ENCODE measurements at regions not wholly inside any gene's neighbourhood (a gene's known extent, or its start where the extent isn't known, plus 50 kb on each side); places are given as distances from the start of the nearest gene placed in this dataset.
"Not testable (repeated sequence)": the region's sequence is repeated elsewhere in the genome, so short reads cannot be mapped to it uniquely, and the experiment has no call there.

DNA sequence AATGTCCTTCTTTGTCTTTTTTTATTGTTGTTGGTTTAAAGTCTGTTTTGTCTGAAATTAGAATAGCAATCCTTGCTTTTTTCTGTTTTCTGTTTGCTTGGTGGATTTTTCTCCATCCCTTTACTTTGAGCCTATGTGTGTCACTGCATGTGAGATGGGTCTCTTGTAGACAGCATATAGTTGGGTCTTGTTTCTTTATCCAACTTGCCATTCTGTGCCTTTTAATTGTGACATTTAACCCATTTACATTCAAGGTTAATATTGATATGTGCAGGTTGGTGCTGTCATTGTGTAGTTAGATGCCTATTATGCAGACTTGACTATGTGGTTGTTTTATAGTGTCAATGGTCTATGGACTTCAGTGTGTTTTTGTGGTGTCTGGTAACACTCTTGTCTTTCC lies 197.5 kb upstream of the FN1 start:
- Histone ChIP-seq H3K36me3 (ENCODE audit: control insufficient read depth, insufficient read depth, low read length) (no peaks in the 10 kb centered on the region), H3K27me3 (ENCODE audit: control insufficient read depth, insufficient read depth, low read length) (no peaks in the 10 kb centered on the region), H3K9ac (ENCODE audit: low read length) (no peak overlapping the region), H3K9me3 (ENCODE audit: control insufficient read depth, insufficient read depth, low read depth, low read length) (peaks cover 32% of the 10 kb centered on the region), H3K4me1 (ENCODE audit: control insufficient read depth, insufficient read depth, low read length) (no peaks in the 10 kb centered on the region), H3K27ac (ENCODE audit: low read depth, low read length) (no peak overlapping the region), H3K4me3 (ENCODE audit: low read depth, low read length) (no peak overlapping the region)

DNA sequence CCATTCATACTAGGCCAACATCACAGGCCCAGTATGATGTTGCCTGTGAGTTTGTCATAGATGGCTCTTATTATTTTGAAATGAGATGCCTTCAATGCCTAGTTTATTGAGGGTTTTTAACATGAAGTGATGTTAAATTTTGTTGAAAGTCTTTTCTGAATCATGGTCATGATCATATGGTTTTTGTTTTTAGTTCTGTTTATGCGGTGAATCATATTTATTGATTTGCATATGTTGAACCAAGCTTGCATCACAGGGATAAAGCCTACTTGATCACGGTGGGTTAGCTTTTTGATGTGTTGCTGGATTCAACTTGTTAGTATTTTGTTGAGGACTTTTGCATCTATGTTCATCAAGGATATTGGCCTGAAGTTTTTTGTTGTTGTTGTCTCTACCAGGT lies 195.8 kb upstream of the FN1 start:
- Histone ChIP-seq H3K27me3 (ENCODE audit: control insufficient read depth, insufficient read depth, low read length) (no peaks in the 10 kb centered on the region), H3K9ac (ENCODE audit: low read length) (no peak overlapping the region), H3K9me3 (ENCODE audit: control insufficient read depth, insufficient read depth, low read depth, low read length) (peaks cover 21% of the 10 kb centered on the region), H3K36me3 (ENCODE audit: control insufficient read depth, insufficient read depth, low read length) (no peaks in the 10 kb centered on the region), H3K27ac (ENCODE audit: low read depth, low read length) (no peak overlapping the region), H3K4me1 (ENCODE audit: control insufficient read depth, insufficient read depth, low read length) (peaks cover 11% of the 10 kb centered on the region), H3K4me3 (ENCODE audit: low read depth, low read length) (no peak overlapping the region)

DNA sequence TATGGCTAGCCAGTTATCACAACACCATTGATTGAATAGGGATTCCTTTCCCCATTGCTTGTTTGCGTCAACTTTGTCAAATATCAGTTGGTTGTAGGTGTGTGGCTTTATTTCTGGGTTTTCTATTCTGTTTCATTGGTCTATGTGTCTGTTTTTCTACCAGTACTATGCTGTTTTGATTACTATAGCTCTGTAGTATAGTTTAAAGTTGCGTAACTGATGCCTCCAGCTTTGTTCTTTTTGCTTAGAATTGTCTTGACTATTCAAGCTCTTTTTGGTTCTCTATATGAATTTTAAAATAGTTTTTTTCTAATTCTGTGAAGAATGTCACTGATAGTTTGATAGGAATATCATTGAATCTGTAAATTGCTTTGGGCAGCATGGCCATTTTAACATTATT lies 194.9 kb upstream of the FN1 start:
- Histone ChIP-seq H3K9me3 (ENCODE audit: control insufficient read depth, insufficient read depth, low read depth, low read length) (peaks cover 21% of the 10 kb centered on the region), H3K4me1 (ENCODE audit: control insufficient read depth, insufficient read depth, low read length) (peaks cover 20% of the 10 kb centered on the region)
- H3K4me3 ChIP-seq (ENCODE audit: low read depth, low read length); H3K36me3 ChIP-seq (ENCODE audit: control insufficient read depth, insufficient read depth, low read length); H3K27ac ChIP-seq (ENCODE audit: low read depth, low read length); H3K9ac ChIP-seq (ENCODE audit: low read length); H3K27me3 ChIP-seq (ENCODE audit: control insufficient read depth, insufficient read depth, low read length): not testable (repeated sequence)

DNA sequence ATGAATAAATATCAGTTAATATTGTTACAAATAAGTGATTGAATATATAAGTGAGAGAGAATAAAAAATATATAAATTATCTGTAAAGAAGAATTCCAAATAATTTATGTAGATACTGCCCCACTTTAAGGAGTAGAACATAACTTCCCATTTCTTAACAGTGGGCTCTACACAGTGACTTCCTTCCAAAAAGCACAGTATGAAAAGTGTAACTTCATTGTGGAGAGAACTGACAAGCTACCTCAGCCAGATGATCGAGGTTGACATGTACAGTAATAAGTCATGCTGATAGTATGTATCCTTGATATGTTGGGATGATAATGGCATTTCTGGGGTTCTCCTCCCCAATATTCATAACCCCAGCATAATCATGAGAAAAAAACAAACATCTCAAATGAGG lies 191.9 kb upstream of the FN1 start:
- H3K9me3 ChIP-seq (ENCODE audit: control insufficient read depth, insufficient read depth, low read depth, low read length): peaks cover 11% of the 10 kb centered on the region; the same call in 1 of the 2 replicates
- no peaks in the 10 kb centered on the region for H3K36me3 ChIP-seq (ENCODE audit: control insufficient read depth, insufficient read depth, low read length)
- no peak overlapping the region for H3K4me3 ChIP-seq (ENCODE audit: low read depth, low read length)
- peaks cover 33% of the 10 kb centered on the region for H3K4me1 ChIP-seq (ENCODE audit: control insufficient read depth, insufficient read depth, low read length)
- no peak overlapping the region for H3K27ac ChIP-seq (ENCODE audit: low read depth, low read length)
- no peak overlapping the region for H3K9ac ChIP-seq (ENCODE audit: low read length)
- H3K27me3 ChIP-seq (ENCODE audit: control insufficient read depth, insufficient read depth, low read length): no peaks in the 10 kb centered on the region

DNA sequence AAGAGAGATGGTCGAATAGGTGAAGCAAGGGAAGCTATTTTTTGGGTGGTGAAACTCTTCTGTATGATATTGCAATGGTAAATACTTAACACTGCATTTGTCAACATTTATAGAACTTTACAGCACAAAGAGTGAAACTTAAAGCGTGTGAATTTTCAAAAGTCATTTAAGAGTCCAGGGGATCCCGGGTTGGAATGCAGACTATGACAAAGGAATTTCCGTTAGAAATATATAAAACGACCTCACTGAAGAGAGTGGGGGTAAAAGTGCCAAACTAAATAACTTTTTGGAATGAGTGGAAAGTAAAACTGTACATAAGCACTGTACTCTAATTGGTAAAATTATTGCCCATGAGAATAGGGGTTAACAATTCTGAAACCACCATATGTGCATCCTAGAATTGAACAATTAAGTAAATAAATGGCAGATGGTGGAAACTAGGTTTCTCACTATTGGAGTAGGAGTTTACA lies 191.0 kb upstream of the FN1 start:
- Histone ChIP-seq H3K9me3 (ENCODE audit: control insufficient read depth, insufficient read depth, low read depth, low read length) (peaks cover 10% of the 10 kb centered on the region; the same call in 1 of the 2 replicates), H3K4me3 (ENCODE audit: low read depth, low read length) (no peak overlapping the region), H3K27ac (ENCODE audit: low read depth, low read length) (no peak overlapping the region), H3K27me3 (ENCODE audit: control insufficient read depth, insufficient read depth, low read length) (no peaks in the 10 kb centered on the region), H3K36me3 (ENCODE audit: control insufficient read depth, insufficient read depth, low read length) (no peaks in the 10 kb centered on the region), H3K4me1 (ENCODE audit: control insufficient read depth, insufficient read depth, low read length) (peaks cover 33% of the 10 kb centered on the region), H3K9ac (ENCODE audit: low read length) (no peak overlapping the region)

DNA sequence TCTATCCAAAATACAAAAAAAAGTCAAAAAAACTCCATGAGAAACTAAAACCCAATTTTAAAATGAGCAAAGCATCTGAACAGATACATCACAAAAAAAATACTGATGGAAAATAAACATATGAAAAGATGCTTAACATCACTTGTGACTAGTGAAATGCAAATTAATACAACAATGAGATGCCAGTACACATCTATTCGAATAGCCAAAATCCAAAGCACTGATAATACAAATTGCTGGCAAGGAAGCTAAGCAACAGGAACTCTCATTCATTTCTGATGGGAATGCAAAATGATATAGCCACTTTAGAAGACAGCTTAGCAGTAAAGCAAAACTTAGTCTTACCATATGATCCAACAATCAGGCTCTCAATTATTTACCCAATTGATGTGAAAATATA lies 190.2 kb upstream of the FN1 start:
- Histone ChIP-seq H3K4me1 (ENCODE audit: control insufficient read depth, insufficient read depth, low read length) (peaks cover 33% of the 10 kb centered on the region), H3K9ac (ENCODE audit: low read length) (no peak overlapping the region), H3K27ac (ENCODE audit: low read depth, low read length) (no peak overlapping the region), H3K9me3 (ENCODE audit: control insufficient read depth, insufficient read depth, low read depth, low read length) (peaks cover 5% of the 10 kb centered on the region; the same call in 1 of the 2 replicates), H3K36me3 (ENCODE audit: control insufficient read depth, insufficient read depth, low read length) (no peaks in the 10 kb centered on the region), H3K27me3 (ENCODE audit: control insufficient read depth, insufficient read depth, low read length) (no peaks in the 10 kb centered on the region), H3K4me3 (ENCODE audit: low read depth, low read length) (no peak overlapping the region)

DNA sequence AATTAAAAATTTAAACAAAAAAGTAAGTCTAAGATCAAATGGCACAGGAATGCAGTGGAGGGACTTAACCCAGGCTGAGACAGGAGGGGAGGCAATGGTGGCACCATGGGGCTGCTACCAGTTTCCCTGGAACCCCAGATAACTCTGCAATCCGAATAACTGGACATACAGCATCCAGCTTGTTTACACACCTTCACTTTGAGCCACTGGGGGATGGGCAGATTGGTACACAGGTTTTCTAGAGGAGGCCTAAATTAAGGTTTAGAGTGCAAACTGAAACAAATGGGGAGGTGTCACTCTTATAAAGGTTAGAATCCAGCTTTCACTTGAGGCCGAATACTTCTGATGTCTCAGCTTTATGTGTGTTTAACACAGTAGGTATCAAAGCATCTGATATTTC lies 189.3 kb upstream of the FN1 start:
- no peaks in the 10 kb centered on the region for H3K27me3 ChIP-seq (ENCODE audit: control insufficient read depth, insufficient read depth, low read length)
- H3K4me3 ChIP-seq (ENCODE audit: low read depth, low read length): no peak overlapping the region
- H3K9me3 ChIP-seq (ENCODE audit: control insufficient read depth, insufficient read depth, low read depth, low read length): no peaks in the 10 kb centered on the region; the same call in 1 of the 2 replicates
- no peak overlapping the region for H3K9ac ChIP-seq (ENCODE audit: low read length)
- no peaks in the 10 kb centered on the region for H3K36me3 ChIP-seq (ENCODE audit: control insufficient read depth, insufficient read depth, low read length)
- no peak overlapping the region for H3K27ac ChIP-seq (ENCODE audit: low read depth, low read length)
- H3K4me1 ChIP-seq (ENCODE audit: control insufficient read depth, insufficient read depth, low read length): peaks cover 34% of the 10 kb centered on the region

DNA sequence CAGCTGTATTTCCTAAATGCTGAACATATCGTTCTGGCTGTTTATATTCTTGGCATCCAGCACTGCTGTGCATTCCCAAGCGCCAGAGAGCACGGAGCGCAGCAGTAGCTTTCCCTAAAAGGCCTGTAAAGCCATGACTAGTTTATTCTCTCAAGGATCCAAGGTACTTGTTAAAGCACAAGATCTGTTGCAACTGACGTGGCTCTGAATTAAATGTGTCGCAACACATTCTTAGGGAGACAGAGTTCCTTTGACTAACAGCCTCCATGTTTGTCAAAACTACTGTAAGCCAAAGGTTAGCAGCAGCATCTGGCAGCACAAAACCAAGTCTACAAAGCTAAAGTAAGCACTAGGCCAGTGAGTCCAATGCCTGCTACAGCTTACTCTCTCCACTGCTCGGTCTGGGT lies 188.6 kb upstream of the FN1 start:
- Histone ChIP-seq H3K4me1 (ENCODE audit: control insufficient read depth, insufficient read depth, low read length) (peaks cover 42% of the 10 kb centered on the region), H3K27ac (ENCODE audit: low read depth, low read length) (no peak overlapping the region), H3K4me3 (ENCODE audit: low read depth, low read length) (no peak overlapping the region), H3K9ac (ENCODE audit: low read length) (no peak overlapping the region), H3K9me3 (ENCODE audit: control insufficient read depth, insufficient read depth, low read depth, low read length) (no peaks in the 10 kb centered on the region), H3K36me3 (ENCODE audit: control insufficient read depth, insufficient read depth, low read length) (no peaks in the 10 kb centered on the region), H3K27me3 (ENCODE audit: control insufficient read depth, insufficient read depth, low read length) (no peaks in the 10 kb centered on the region)

DNA sequence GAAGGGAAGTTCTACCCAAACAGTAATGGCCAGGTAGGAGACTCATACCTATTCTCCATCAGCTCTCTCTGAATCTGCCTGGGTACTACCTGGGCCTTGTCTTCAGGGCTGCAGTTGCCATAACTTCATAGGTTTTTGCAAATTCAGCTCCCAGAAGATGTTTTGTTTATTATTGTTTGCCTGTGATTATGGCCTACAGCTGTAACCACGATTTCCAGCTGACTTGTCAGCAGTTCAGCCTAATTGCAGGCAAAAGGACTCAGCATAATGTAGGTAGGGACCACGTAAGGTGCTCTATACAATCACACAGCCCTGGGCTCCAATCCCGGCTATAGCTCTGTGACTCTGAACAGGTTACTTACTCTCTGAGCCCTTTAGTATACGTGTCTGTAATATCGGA lies 187.0 kb upstream of the FN1 start:
- H3K27me3 ChIP-seq (ENCODE audit: control insufficient read depth, insufficient read depth, low read length): no peaks in the 10 kb centered on the region
- H3K4me3 ChIP-seq (ENCODE audit: low read depth, low read length): no peak overlapping the region
- peaks cover 48% of the 10 kb centered on the region for H3K4me1 ChIP-seq (ENCODE audit: control insufficient read depth, insufficient read depth, low read length)
- H3K9me3 ChIP-seq (ENCODE audit: control insufficient read depth, insufficient read depth, low read depth, low read length): 0 out of 2 replicates have a peak, but pooled peaks cover 2% of the 10 kb centered on the region
- no peaks in the 10 kb centered on the region for H3K36me3 ChIP-seq (ENCODE audit: control insufficient read depth, insufficient read depth, low read length)
- no peak overlapping the region for H3K9ac ChIP-seq (ENCODE audit: low read length)
- H3K27ac ChIP-seq (ENCODE audit: low read depth, low read length): no peak overlapping the region

DNA sequence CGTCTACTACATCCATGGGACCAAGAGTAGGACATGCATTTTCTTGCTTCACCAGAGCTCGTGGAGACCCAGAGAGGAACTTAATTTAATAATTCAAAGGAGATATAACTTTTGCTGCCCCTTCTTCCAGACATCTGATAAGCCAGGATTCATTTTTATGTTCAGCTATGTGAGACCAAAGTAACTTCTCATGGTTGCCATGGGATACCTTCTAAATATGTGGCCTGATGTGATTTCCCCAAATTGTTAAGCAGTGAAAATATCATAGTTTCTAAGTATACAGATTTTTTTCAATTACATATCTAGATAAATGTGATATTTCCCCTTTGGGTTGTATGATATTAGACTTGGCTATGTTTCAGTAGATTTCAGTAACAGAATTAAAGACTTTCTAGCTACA lies 185.5 kb upstream of the FN1 start:
- Histone ChIP-seq H3K9ac (ENCODE audit: low read length) (no peak overlapping the region), H3K27me3 (ENCODE audit: control insufficient read depth, insufficient read depth, low read length) (no peaks in the 10 kb centered on the region), H3K36me3 (ENCODE audit: control insufficient read depth, insufficient read depth, low read length) (no peaks in the 10 kb centered on the region), H3K27ac (ENCODE audit: low read depth, low read length) (no peak overlapping the region), H3K9me3 (ENCODE audit: control insufficient read depth, insufficient read depth, low read depth, low read length) (peaks cover 5% of the 10 kb centered on the region; the same call in 1 of the 2 replicates), H3K4me1 (ENCODE audit: control insufficient read depth, insufficient read depth, low read length) (peaks cover 37% of the 10 kb centered on the region), H3K4me3 (ENCODE audit: low read depth, low read length) (no peak overlapping the region)

DNA sequence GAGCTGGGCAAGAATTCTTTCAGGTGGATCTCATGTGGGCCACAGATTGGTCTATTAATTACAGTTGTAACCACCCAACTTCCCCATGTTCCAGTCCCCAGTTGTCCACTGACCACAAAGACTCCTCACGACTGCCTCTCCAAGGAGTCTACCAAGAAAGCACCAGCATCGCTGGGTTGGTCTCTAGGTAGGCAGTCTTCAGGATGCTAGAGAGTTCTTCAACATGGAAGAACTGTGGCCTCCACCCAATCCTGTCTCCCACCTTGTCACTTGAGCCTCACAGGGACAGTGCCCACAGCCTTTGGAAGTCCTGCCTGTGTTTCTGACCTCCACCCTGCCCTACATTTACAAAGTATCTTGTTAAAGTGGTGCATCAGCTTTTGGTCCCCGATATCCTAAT lies 184.7 kb upstream of the FN1 start:
- peaks cover 11% of the 10 kb centered on the region for H3K9me3 ChIP-seq (ENCODE audit: control insufficient read depth, insufficient read depth, low read depth, low read length)
- peaks cover 31% of the 10 kb centered on the region for H3K4me1 ChIP-seq (ENCODE audit: control insufficient read depth, insufficient read depth, low read length)
- H3K27me3 ChIP-seq (ENCODE audit: control insufficient read depth, insufficient read depth, low read length): no peaks in the 10 kb centered on the region
- H3K9ac ChIP-seq (ENCODE audit: low read length): no peak overlapping the region
- H3K4me3 ChIP-seq (ENCODE audit: low read depth, low read length): no peak overlapping the region
- no peaks in the 10 kb centered on the region for H3K36me3 ChIP-seq (ENCODE audit: control insufficient read depth, insufficient read depth, low read length)
- no peak overlapping the region for H3K27ac ChIP-seq (ENCODE audit: low read depth, low read length)

DNA sequence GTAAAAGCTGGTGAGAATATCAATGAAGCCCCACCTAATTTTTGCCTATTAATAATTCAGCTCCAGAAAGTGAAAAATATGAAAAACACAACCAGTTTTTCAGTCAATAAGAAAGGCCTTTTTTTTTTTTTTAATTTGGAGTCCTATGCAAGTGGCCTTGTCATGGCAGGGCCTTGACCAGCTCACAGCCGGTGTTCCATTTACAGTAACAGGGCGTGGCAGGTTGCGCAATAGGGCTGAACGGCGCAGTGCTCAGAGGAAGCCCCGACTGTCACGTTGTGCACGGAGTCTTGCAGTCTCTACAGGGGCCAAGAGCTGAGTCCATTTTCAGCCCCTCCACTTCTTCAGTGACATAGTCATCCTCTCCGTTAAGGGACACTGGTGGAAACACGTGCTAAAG lies 184.1 kb upstream of the FN1 start:
- Histone ChIP-seq H3K27ac (ENCODE audit: low read depth, low read length) (no peak overlapping the region), H3K36me3 (ENCODE audit: control insufficient read depth, insufficient read depth, low read length) (no peaks in the 10 kb centered on the region), H3K27me3 (ENCODE audit: control insufficient read depth, insufficient read depth, low read length) (no peaks in the 10 kb centered on the region), H3K4me3 (ENCODE audit: low read depth, low read length) (no peak overlapping the region), H3K9ac (ENCODE audit: low read length) (no peak overlapping the region), H3K9me3 (ENCODE audit: control insufficient read depth, insufficient read depth, low read depth, low read length) (peaks cover 17% of the 10 kb centered on the region), H3K4me1 (ENCODE audit: control insufficient read depth, insufficient read depth, low read length) (peaks cover 26% of the 10 kb centered on the region)

Measured in HUES6 (cell line).